Astrocyte of the spinal cord (primary cell): ENCODE measurements at regions not wholly inside any gene's neighbourhood (a gene's known extent, or its start where the extent isn't known, plus 50 kb on each side); places are given as distances from the start of the nearest gene placed in this dataset.

Experiments used
- DNase-seq: peaks from one replicate; pipeline ENCODE4 v3.0.0; 2011; ENCODE audit warnings: low read depth, low spot score
- H3K4me3 ChIP-seq: 2 replicates; pipeline ENCODE4 v1.5.1; 2011; ENCODE audit warnings: low read depth, mild to moderate bottlenecking, low read length, moderate library complexity
- in situ Hi-C: cut with HindIII; loops from 2 replicates; pipeline ENCODE4 v1.10.0; 2017; ENCODE audit warnings: low sequenced_read_pairs
- TF ChIP-seq, protein P1 (sequence below): IDR thresholded peaks from 2 replicates; pipeline ENCODE4 v1.5.1; 2012; ENCODE audit warnings: low read depth, mild to moderate bottlenecking, low read length, inconsistent platforms

DNA sequence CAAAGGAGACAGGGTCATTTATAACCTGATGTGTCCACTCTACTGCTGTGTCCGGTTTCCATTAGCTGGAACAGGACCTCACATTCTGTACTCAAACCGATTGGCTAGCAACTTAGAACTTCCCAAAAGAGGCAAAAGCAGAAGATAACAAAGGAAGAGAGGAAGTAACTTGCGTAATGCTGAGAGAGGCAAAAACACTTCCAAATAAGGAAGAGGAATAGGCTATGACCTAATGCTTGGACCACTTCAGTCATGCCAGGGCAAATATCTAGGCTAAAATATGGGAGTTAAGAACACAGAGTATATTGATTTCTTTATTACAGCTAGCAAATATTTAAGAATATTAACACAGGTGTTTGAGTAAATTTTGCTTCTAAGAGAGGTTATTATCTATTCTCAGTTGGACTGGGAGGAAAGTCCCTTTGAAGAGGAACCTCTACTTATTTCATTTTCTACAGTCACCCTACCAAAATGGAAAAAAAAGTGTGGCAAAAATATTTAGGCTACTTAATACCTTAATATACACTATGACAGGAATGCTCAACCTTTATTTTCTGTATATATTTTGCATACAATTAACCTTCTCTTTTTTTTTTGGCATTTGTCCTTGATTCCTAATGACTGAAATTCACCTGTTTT lies 499.8 kb upstream of the CHORDC1 start:
- no peak overlapping the region for H3K4me3 ChIP-seq
- TF ChIP-seq, protein P1, sequence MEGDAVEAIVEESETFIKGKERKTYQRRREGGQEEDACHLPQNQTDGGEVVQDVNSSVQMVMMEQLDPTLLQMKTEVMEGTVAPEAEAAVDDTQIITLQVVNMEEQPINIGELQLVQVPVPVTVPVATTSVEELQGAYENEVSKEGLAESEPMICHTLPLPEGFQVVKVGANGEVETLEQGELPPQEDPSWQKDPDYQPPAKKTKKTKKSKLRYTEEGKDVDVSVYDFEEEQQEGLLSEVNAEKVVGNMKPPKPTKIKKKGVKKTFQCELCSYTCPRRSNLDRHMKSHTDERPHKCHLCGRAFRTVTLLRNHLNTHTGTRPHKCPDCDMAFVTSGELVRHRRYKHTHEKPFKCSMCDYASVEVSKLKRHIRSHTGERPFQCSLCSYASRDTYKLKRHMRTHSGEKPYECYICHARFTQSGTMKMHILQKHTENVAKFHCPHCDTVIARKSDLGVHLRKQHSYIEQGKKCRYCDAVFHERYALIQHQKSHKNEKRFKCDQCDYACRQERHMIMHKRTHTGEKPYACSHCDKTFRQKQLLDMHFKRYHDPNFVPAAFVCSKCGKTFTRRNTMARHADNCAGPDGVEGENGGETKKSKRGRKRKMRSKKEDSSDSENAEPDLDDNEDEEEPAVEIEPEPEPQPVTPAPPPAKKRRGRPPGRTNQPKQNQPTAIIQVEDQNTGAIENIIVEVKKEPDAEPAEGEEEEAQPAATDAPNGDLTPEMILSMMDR, result no peak
- in situ Hi-C loops, result no loop called here
- no peak for DNase-seq

DNA sequence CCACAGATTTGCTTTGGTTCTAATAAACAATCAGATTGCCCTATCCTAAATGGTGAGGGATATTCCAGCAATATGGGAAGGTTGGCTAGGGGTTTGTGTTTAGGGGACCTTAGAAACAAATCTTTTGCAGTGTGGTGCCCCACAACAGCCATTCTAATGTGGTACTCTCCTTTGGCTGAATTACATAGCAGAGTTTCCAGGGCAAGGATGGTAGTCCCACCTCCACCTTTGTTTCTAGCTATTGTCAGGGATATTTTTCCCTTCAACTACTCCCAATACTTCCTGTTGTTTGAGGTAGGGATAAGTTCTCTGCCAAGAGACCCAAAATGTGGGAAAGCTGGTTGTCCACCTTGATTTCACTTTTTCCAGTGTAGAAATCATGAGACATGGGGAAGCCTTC lies 494.7 kb upstream of the CHORDC1 start:
- DNase-seq, result no peak
- in situ Hi-C loops, result no loop called here
- H3K4me3 ChIP-seq, result no peak overlapping the region
- TF ChIP-seq, protein P1, result no peak

DNA sequence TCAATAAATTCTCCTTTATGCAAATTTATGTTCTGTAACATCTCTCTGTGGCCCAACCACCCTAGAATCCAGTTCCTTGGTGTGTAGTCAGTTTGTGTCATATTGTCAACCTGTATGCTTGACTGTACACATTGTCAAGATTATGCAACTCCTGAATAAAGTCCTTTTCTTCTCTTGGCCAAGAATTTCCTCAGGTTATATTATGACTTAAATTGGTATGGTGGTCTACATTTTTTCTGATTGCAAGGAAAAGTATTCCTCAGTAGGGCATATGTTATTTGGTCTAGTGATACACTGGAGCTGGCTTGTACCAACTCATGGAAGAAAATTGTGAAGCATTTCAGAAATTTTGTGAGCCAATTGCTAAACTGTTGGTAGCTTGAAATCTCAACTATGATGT lies 482.8 kb upstream of the CHORDC1 start:
- in situ Hi-C loops, result no loop called here

DNA sequence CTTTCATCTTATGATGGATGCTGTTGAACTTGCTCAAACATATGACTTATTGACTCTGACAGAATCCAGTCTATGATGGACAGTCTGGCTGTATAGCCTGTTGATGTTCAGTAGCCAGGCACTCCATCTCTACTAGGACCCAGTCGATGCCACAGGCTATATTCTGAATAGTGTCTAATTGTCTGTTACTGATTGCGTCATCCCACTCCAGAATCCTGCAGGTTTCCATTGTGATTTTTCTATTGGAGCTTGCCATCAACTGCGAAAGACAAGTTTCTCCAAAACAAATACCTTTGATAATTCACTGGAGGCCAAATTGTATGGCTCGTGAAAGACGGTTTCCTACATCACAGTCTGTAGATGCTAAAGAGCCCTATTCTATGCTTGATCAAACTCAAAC lies 481.7 kb upstream of the CHORDC1 start:
- in situ Hi-C loops, result no loop called here
- TF ChIP-seq, protein P1, result no peak
- no peak overlapping the region for H3K4me3 ChIP-seq
- DNase-seq, result no peak

More for the DNA sequence above, 482.8 kb upstream of the CHORDC1 start:
- no peak for DNase-seq
- TF ChIP-seq, protein P1, result no peak
- no peak overlapping the region for H3K4me3 ChIP-seq

DNA sequence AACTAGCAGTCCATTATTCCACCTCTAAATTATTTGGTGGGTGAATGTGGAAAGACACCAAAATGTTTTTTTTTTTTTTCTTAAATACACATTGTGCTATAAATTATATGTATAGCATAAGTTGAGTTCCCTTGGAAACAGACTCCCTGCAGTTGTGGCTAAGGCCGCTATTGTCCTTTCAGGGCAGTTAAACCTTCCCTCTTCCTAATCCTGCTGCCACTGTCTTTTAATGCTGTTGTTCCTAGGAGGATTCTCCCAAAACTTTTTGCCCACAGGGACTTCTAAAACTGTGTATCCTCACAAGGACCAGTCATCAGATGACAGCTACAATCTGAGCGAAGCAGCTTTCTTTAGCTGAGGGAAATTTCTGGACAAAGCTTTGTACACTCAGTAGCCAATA lies 478.9 kb upstream of the CHORDC1 start:
- no peak overlapping the region for H3K4me3 ChIP-seq
- TF ChIP-seq, protein P1, result no peak
- in situ Hi-C loops, result no loop called here
- no peak for DNase-seq

DNA sequence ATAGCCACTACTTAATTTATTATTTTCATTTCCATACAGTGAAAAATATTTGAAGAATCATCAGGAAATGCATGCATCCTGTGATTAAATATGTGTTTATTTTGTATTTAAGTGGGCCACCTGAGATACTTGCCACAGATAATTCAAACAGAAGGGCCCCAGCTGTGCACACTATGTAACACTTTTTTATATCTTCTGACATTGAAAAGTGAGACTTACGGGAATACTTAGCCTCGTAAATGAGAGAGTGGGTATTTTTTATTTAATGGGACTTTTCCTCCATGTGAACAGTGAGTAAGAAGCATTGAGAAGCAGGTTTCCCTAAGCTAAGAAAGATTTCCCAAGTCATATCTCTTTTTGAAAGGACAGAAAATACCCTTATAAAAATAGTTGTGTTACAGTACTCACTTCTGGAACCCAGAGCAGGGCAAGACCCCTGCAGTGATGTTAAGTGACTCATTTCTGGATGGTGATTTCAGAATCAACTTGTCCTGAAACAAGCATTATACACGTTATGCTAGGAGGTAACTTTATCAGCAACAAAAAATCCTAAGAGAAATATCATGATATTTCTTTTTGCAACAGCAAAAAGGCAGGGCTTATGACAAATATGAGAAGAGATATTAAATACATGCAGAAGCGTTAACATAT lies 478.1 kb upstream of the CHORDC1 start:
- TF ChIP-seq, protein P1, result no peak
- in situ Hi-C loops, result no loop called here
- H3K4me3 ChIP-seq, result no peak overlapping the region
- DNase-seq, result no peak
